OCI-LY7 (cell line): ENCODE measurements at regions not wholly inside any gene's neighbourhood (a gene's known extent, or its start where the extent isn't known, plus 50 kb on each side); places are given as distances from the start of the nearest gene placed in this dataset.

ENCODE experiments used
- CTCF ChIP-seq: fragments of 200-600 bp; sonication (generic); conservative IDR thresholded peaks from 2 replicates; pipeline ENCODE4 v1.5.1; 2014; ENCODE audit warnings: mild to moderate bottlenecking, antibody characterized with exemption, low read length, moderate library complexity, mixed read lengths
- EZH2phosphoT487 ChIP-seq: fragments of 200-600 bp; sonication (generic); IDR thresholded peaks from 2 replicates; pipeline ENCODE4 v1.6.1; 2018; ENCODE audit warnings: low read depth, borderline replicate concordance, mild to moderate bottlenecking, mixed run types, antibody characterized with exemption, low read length, moderate library complexity, mixed read lengths

- TF ChIP-seq CTCF (no peak), EZH2phosphoT487 (no peak)
These were observed 845.3 kb upstream of the MIR17HG start for GRCh38 chr13:90502153-90502552.
